Hypothalamus (tissue), 51 donors: ENCODE measurements at regions not wholly inside any gene's neighbourhood (a gene's known extent, or its start where the extent isn't known, plus 50 kb on each side); places are given as distances from the start of the nearest gene placed in this dataset.

Experiments
- DNase-seq, 51 donors: peaks; one replicate each; lab custom pipeline; 2025; lab: John Stamatoyannopoulos, UW

GRCh38 chr5:179497636-179498340, 52.6 kb upstream of the RUFY1 start:
- DNase-seq: no peak

GRCh38 chr5:179495906-179496455, 54.4 kb upstream of the RUFY1 start:
- DNase-seq: no peak

GRCh38 chr5:179494774-179495526, 55.4 kb upstream of the RUFY1 start:
- DNase-seq: no peak

DNA sequence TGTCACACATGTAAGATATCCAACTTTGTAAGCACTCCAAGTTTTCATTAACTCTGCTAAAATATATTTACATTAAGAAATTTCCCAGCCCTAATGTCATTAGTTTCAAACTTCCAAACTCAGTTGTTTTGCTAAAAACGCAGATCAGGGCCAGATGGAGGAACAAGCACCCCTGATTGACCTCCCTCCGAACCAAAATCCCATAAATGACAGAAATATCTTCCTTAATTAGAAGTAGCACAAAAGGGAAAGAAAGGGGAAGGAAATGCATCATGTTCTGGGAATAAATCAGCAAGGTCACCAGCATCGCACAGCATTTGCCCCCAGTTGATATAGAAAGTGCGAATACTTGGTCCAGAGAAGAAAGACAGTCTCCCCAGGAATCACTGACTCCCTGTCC, 61.4 kb upstream of the RUFY1 start:
- no peak for DNase-seq

- peak in 1 of 51 donors; percentile 16 for DNase-seq
Observed at GRCh38 chr5:179488491-179488890, 61.9 kb upstream of the RUFY1 start.

DNA sequence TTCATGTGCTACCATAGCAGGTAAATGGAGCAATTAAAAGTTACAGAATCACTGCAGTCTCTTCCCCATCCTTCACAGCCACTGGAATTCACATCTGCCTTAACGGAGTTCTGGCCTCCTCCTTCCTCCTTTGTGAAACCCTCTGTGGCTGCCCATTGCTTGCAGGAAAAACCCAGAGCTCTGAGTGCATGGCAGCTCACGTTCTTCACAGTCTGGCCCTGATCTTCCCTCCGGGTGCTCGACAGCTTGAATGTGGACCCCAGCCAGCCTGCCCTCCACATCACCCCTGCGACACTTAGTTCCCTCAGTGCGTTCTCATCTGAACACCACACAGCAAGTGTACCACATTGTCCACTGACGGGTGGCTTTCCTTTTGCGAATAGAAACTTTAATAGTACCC, 63.2 kb upstream of the RUFY1 start:
- DNase-seq: no peak

GRCh38 chr5:179486596-179487051, 63.7 kb upstream of the RUFY1 start:
- DNase-seq: peak in 15 of 51 donors; percentile 5 to 52 (median 20)

DNA sequence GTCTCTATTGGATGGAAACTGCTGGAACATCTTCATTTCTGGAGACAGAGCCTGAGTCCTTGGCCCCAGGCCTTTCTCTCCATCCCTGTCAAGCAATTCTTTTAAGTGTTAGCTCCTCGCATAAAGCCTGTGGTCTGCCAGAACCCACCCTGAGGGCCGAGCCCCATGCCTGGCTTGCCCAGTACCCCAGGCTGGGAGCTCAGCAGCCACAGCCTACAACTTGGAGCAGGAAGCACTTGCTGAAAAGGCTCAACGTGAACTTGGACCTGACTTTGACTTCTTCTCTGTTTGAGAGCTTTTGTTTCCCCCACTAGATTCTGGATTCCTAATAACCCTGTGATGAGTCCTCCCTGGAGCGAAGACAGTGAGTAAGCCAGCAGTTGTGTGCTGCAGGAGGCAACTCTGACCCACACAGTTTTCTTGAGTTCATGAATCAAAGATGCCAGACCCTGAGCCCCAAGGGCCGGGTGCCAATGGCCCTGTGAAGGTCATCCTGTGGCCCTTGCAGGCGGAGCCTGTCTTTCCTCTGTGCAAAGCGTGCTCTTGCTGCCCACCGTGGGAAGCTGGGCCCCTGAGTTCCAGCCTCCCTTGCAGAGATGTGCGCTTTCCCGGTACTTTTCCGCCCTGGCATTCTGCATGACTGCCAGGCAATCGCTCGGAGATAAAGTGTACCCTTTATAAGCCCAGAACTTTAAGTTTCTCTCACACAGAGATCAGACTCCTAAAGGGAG, 64.3 kb upstream of the RUFY1 start:
- peak in 3 of 51 donors; percentile 23 to 40 (median 38) for DNase-seq

DNA sequence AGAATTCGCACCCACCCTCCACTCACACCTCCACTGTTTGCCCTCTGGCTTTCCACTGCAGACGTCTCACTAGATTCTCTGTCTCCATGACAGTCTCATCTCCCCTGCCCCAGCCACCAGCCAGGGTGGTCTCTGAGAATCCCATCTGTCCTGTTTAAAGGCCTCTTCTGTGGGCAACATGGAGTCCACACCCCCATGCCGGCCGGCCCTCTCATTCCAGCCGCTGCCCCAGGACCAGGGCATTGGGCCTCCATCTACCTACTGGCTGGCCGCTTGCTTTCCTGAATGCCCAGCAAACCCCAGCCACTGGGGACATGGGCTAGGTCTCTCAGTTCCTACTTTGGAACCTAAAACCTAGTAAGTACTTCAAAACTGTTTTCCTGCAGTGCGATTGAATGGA, 65.6 kb upstream of the RUFY1 start:
- no peak for DNase-seq

GRCh38 chr5:179484201-179484600, 66.2 kb upstream of the RUFY1 start:
- DNase-seq: no peak

GRCh38 chr5:179478624-179479023, 71.7 kb upstream of the RUFY1 start:
- no peak for DNase-seq

- peak in 1 of 51 donors; percentile 8 for DNase-seq
Observed at GRCh38 chr5:179475208-179475751, 75.1 kb upstream of the RUFY1 start.

GRCh38 chr5:179472641-179473040, 77.7 kb upstream of the RUFY1 start:
- no peak for DNase-seq

DNA sequence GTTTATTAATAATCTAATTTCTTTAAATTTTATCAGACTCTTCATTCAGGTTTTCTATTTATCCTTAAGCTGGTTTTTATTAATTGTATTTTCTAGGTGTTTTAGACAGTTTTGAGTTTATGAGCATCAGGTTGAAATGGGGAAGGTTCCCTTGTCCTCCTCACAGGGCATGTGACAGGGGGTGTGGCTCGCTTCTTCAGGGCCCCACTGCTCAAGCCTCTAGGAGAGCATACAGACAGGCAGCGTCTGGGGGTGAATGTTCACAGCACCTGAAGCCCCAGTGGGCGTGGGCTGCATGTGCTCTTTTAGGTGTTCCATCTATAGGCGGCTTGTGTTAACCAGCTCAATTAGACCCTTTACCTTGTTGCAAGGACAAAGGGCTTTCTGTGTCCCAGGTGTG, 78.2 kb upstream of the RUFY1 start:
- DNase-seq: no peak

- no peak for DNase-seq
Observed at GRCh38 chr5:179470201-179470600, 80.2 kb upstream of the RUFY1 start.

DNA sequence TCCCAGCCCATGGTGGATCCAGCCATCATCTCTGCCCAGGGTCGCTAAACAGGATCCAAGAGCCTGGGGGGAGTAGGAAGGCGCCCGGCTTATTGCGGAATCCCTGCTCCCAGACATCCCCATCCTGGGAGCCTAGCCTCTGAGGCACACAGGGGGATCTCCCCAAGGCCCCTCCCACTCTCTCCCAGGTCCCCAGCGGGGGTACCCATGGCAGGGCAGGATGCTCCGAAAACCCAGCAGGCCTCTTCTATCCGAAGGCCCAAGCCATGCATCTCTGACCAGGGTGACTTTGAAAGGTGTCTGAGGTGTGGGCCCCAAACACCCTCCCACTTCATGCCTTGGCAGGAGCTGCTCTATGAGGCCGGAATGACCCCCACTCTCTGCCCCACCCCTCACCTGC, 81.7 kb upstream of the RUFY1 start:
- DNase-seq: no peak

- no peak for DNase-seq
Observed at GRCh38 chr5:179467441-179467840, 82.9 kb upstream of the RUFY1 start.

GRCh38 chr5:179464631-179465030, 85.7 kb upstream of the RUFY1 start:
- DNase-seq: no peak

DNA sequence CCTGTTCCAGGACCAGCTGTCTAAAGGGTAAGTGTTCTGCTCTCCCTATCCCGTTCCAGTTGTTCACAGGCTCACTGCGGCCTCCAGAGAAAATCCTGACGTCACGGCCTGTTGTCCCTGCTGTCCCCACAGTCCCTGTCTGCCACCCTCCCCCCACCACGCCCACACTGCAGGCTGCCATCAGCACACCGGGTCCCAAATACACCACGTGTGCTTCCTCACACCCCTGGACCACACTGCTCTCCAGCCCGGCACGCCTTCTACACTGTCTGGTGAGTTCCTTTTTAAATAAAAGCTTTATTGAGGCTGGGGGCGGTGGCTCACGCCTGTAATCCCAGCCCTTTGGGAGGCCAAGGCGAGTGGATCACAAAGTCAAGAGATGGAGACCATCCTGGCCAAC, 88.3 kb upstream of the RUFY1 start:
- no peak for DNase-seq

- DNase-seq: no peak
Observed at GRCh38 chr5:179461576-179461975, 88.8 kb upstream of the RUFY1 start.

GRCh38 chr5:179459771-179460170, 90.6 kb upstream of the RUFY1 start:
- DNase-seq: no peak
